ENCODE measurements at regions not wholly inside any gene's neighbourhood (a gene's known extent, or its start where the extent isn't known, plus 50 kb on each side); places are given as distances from the start of the nearest gene placed in this dataset.

GRCh38 chr2:5967506-5967905 is 275.3 kb downstream of the SOX11 start:
- Histone ChIP-seq H3K79me2 (ENCODE audit: insufficient read depth, low read length) (no peaks in the 10 kb centered on the region), H2AFZ (ENCODE audit: low read length) (no peak overlapping the region), H3F3A (ENCODE audit: low read depth) (no peaks in the 10 kb centered on the region), H3K4me2 (ENCODE audit: low read depth, low read length, poor library complexity, severe bottlenecking) (no peak overlapping the region), H3K4me3 (ENCODE audit: low read length, poor library complexity, severe bottlenecking) (no peak overlapping the region), H3K4me1 (ENCODE audit: insufficient read depth, low read length, poor library complexity, severe bottlenecking) (no peaks in the 10 kb centered on the region), H3K36me3 (ENCODE audit: insufficient read depth, low read length) (no peaks in the 10 kb centered on the region), H3K9ac (ENCODE audit: low read depth, low read length, poor library complexity, severe bottlenecking) (no peak overlapping the region), H3K27me3 (ENCODE audit: insufficient read depth, low read length, poor library complexity, severe bottlenecking) (no peaks in the 10 kb centered on the region), H3K9me3 (ENCODE audit: insufficient read depth, low read depth, low read length) (no peaks in the 10 kb centered on the region), H3K9me2 (replicated peaks; ENCODE audit: low read depth, low read length) (no peaks in the 10 kb centered on the region), H4K20me1 (ENCODE audit: insufficient read depth, low read length, poor library complexity, severe bottlenecking) (no peaks in the 10 kb centered on the region)
- TF ChIP-seq EZH2phosphoT487 (IDR thresholded peaks at IDR 0.05; ENCODE audit: borderline replicate concordance) (no peak), CTCF (conservative IDR thresholded peaks at IDR 0.05; ENCODE audit: low read length) (no peak)

GRCh38 chr2:5969303-5969702 is 277.1 kb downstream of the SOX11 start:
- no peaks in the 10 kb centered on the region for H3K79me2 ChIP-seq (ENCODE audit: insufficient read depth, low read length)
- no peak for TF ChIP-seq CTCF (conservative IDR thresholded peaks at IDR 0.05; ENCODE audit: low read length)
- TF ChIP-seq EZH2phosphoT487 (IDR thresholded peaks at IDR 0.05; ENCODE audit: borderline replicate concordance): no peak

GRCh38 chr2:5970347-5970746 is 278.2 kb downstream of the SOX11 start:
- H3K4me2 ChIP-seq (ENCODE audit: low read depth, low read length, poor library complexity, severe bottlenecking): no peak overlapping the region
- no peaks in the 10 kb centered on the region for H3K9me3 ChIP-seq (ENCODE audit: insufficient read depth, low read depth, low read length)
- H4K20me1 ChIP-seq (ENCODE audit: insufficient read depth, low read length, poor library complexity, severe bottlenecking): no peaks in the 10 kb centered on the region
- H3K4me3 ChIP-seq (ENCODE audit: low read length, poor library complexity, severe bottlenecking): no peak overlapping the region
- no peaks in the 10 kb centered on the region for H3K9me2 ChIP-seq (replicated peaks; ENCODE audit: low read depth, low read length)
- H3K4me1 ChIP-seq (ENCODE audit: insufficient read depth, low read length, poor library complexity, severe bottlenecking): no peaks in the 10 kb centered on the region
- no peaks in the 10 kb centered on the region for H3K36me3 ChIP-seq (ENCODE audit: insufficient read depth, low read length)
- H3K79me2 ChIP-seq (ENCODE audit: insufficient read depth, low read length): no peaks in the 10 kb centered on the region
- no peaks in the 10 kb centered on the region for H3K27me3 ChIP-seq (ENCODE audit: insufficient read depth, low read length, poor library complexity, severe bottlenecking)
- TF ChIP-seq EZH2phosphoT487 (IDR thresholded peaks at IDR 0.05; ENCODE audit: borderline replicate concordance) (no peak), CTCF (conservative IDR thresholded peaks at IDR 0.05; ENCODE audit: low read length) (no peak)
- H3K9ac ChIP-seq (ENCODE audit: low read depth, low read length, poor library complexity, severe bottlenecking): no peak overlapping the region
- H2AFZ ChIP-seq (ENCODE audit: low read length): no peak overlapping the region
- no peaks in the 10 kb centered on the region for H3F3A ChIP-seq (ENCODE audit: low read depth)

More at GRCh38 chr2:5969303-5969702, 277.1 kb downstream of the SOX11 start:
- no peak overlapping the region for H3K4me2 ChIP-seq (ENCODE audit: low read depth, low read length, poor library complexity, severe bottlenecking)
- no peaks in the 10 kb centered on the region for H3K4me1 ChIP-seq (ENCODE audit: insufficient read depth, low read length, poor library complexity, severe bottlenecking)
- no peaks in the 10 kb centered on the region for H3F3A ChIP-seq (ENCODE audit: low read depth)
- no peaks in the 10 kb centered on the region for H3K36me3 ChIP-seq (ENCODE audit: insufficient read depth, low read length)
- no peak overlapping the region for H3K4me3 ChIP-seq (ENCODE audit: low read length, poor library complexity, severe bottlenecking)
- H3K9ac ChIP-seq (ENCODE audit: low read depth, low read length, poor library complexity, severe bottlenecking): no peak overlapping the region
- H3K9me3 ChIP-seq (ENCODE audit: insufficient read depth, low read depth, low read length): no peaks in the 10 kb centered on the region
- no peaks in the 10 kb centered on the region for H3K9me2 ChIP-seq (replicated peaks; ENCODE audit: low read depth, low read length)
- H2AFZ ChIP-seq (ENCODE audit: low read length): no peak overlapping the region
- no peaks in the 10 kb centered on the region for H4K20me1 ChIP-seq (ENCODE audit: insufficient read depth, low read length, poor library complexity, severe bottlenecking)
- no peaks in the 10 kb centered on the region for H3K27me3 ChIP-seq (ENCODE audit: insufficient read depth, low read length, poor library complexity, severe bottlenecking)

Measured in Loucy (cell line).